ENCODE measurements at regions not wholly inside any gene's neighbourhood (a gene's known extent, or its start where the extent isn't known, plus 50 kb on each side); places are given as distances from the start of the nearest gene placed in this dataset.
"Not testable (repeated sequence)": the region's sequence is repeated elsewhere in the genome, so short reads cannot be mapped to it uniquely, and the experiment has no call there.

- no peak for DNase-seq (ENCODE audit: low spot score)
Measured at GRCh38 chr20:24836661-24837299, 112.3 kb upstream of the CST7 start.

DNA sequence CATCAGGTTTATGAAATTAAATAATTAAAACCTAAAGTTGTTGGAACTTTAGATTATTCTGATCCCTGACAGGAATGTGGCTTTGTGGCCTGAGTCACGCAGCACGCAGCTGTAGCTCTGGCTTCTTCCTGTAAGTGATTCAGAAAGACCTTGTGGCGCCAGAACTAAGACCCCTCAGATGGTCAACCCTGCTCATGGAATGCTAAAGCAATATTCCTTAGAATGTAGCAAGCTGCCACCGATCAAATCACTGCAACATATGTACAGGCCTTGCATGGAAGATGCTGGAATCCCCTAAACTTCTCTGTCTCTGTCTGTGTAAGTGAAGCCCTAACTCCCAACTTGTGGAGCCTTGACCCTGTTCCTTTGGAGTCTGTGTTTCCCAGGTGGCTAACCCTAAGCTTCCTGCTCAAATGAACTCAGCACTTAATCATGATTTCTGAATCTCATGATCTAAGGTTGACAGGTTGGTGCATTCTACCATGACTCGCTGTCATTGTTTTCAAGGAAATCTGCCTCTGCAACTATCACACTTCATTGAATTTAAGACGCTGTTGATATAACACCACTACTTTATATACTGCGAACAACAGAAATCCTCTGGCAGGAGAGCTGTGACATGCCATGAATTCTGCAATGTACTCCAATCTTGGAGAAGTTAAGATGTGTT, 111.2 kb upstream of the CST7 start:
- no peak for DNase-seq (ENCODE audit: low spot score)

GRCh38 chr20:24838546-24839535, 110.2 kb upstream of the CST7 start:
- DNase-seq (ENCODE audit: low spot score), result no peak

- no peak for DNase-seq (ENCODE audit: low spot score)
Measured at GRCh38 chr20:24840121-24840713, 108.9 kb upstream of the CST7 start.

DNA sequence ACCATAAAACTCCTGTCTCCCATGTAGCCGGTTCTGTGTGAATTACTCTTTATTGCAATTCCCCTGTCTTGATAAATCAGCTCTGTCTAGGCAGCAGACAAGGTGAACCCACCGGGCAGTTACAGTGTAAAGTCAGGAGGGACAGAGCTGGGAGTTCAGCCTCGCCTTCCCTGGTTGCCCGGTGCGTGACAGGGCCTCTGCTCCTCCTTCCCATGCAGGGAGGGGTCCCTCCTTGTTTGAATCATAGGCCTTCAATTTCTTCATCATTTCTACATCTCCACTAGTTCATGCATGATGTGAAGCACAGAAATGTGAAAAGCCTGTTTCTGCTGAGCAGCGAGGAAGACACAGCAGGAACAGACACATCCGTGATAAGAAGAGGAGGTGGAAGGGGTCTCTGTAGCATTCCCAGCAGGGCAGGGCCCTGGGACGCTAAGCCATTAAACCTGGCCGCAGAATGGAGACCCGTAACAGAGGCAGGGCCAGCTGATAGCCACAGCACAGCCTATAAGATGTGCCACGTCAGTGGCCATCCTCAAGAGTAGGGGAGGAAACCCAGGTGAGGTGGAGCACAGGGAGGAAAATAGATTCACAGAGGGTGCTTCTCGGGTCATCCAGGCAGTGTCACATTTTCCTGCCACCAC, 106.7 kb upstream of the CST7 start:
- DNase-seq (ENCODE audit: low spot score), result no peak

GRCh38 chr20:24842918-24843715, 106.0 kb upstream of the CST7 start:
- DNase-seq (ENCODE audit: low spot score), result no peak

DNA sequence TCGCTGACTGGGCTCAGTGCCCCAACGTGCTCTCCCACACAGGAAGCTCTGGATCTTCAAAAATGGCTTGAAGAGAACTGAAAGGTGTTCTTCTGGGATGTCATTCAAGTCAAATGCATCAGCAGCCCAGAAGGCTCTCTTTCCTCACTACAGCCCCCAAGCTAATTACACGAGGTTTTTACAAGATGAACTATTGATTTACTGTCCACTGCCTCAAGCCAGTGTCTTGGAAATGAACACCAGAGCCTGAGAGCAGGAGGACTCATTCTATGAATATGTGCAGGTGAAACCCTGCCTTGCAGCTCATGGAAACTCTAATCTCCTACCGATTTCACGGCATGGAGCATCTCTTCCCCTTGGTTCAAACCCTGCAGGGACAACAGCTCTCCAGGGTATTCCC, 98.9 kb upstream of the CST7 start:
- no peak for DNase-seq (ENCODE audit: low spot score)

DNA sequence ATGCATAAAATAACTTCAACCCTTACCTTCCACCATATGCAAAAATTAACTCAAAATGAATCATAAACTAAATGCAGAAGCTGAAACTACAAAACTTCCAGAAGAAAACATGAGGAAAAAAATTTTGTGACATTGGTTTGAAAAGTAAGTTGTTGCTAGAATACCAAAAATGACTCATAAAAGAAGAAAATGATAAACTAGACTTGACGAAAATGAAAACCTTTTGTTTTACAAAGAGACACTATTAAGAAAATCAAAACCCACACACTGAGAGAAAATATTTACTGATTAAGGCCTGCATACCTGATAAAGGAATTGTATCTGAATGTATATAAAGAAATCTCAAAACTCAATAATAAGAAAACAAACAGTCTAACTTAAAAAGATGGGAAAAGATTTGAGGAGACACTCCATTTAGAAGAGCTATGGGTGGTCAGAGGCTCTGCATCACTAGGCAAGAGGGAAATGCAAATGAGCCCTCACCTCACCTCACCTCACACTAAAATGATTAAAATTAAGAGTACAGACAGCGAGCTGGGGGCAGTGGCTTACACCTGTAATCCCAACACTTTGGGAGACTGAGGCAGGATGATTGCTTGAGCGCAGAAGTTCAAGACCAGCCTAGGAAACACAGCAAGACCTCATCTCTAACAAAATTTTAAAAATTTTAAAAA, 97.6 kb upstream of the CST7 start:
- DNase-seq (ENCODE audit: low spot score), result no peak

DNA sequence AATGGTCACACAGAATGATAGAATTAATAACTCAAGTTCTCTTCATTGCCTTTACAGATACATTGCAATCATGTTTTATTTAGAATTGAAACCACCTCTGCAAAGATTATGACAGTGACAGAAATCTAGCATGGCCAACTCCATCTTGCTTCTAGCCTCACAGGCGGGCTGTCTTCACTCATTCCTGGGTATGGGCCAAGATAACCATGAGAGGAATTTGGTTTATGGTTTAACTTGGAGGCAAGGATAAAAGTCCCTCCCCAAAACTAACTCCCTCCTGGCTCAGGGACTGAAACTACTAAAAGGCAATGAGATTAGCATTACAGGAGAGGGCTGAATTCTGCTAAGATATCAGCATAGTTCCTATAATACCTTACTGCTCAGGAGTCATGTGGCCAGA, 95.2 kb upstream of the CST7 start:
- DNase-seq (ENCODE audit: low spot score), result no peak

DNA sequence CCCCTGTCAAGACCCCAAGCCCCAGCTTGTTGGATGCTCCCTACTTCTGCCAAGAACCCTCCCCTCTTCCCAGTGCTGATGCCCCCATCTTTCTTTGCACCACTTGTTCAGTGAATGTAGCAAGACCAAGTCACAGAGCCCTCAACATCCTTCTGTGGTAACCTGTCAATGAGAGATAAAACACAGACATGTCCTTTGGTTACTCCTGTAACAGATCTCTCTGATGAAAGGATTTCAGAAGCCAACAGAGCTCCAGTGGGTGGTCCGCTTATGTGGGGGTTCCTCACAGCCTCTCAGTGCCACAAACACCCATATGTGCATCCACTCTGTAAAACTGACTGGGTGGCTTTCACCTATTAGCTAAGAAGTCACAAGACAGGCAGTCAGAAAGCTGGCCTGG, 93.2 kb upstream of the CST7 start:
- DNase-seq (ENCODE audit: low spot score), result no peak

DNA sequence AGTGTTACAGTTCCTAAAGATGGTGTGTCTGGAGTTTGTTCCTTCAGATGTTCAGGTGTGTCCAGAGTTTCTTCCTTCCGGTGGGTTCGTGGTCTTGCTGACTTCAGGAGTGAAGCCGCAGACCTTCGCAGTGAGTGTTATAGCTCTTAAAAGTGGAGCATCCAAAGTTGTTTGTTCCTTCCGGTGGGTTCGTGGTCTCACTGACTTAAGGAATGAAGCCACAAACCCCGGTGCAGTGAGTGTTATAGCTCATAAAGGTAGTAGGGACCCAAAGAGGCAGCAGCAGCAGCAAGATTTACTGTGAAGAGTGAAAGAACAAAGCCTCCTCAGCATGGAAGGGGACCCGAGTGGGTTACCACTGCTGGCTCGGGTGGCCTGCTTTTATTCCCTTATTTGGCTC, 90.6 kb upstream of the CST7 start:
- DNase-seq (ENCODE audit: low spot score), result not testable (repeated sequence)

DNA sequence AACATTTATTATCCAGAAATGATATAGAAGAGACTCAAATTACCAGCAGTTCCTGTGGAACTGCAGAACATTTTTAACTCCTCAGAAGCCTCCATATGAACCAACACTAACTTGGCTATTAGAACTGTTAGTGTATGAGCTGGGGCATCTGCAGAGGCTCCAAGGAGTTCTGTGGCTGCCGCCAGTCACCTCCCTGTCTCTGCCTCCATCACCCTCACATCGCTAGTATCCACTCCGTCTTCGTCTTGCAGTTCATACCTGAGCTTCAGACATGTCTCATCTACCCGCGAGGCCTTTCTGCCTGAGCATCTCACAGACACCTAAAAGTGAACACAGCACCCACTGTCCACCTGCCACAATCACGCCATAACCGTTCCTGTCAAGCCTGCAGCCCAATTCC, 89.5 kb upstream of the CST7 start:
- DNase-seq (ENCODE audit: low spot score), result no peak

DNA sequence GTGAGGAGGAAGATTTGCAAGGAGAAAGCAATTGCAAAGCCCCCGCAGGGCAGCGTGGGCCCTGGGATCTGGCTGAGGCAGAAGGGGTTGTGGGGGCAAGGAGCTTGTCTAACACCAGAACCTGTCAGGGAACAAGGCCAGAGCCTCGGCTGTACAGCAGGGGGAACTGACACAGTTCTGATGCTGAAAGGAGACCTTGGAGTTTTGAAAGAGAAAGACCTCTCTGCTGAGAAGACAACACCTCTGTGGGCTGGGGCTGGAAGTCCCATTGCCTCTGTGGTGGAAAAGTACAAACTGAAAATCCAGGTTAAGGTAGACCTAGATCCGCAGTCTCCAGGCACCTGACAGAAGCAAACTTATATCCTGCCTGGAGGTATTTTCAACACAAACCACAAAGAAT, 86.9 kb upstream of the CST7 start:
- no peak for DNase-seq (ENCODE audit: low spot score)

- no peak for DNase-seq (ENCODE audit: low spot score)
Measured at GRCh38 chr20:24862606-24863005, 86.5 kb upstream of the CST7 start.

DNA sequence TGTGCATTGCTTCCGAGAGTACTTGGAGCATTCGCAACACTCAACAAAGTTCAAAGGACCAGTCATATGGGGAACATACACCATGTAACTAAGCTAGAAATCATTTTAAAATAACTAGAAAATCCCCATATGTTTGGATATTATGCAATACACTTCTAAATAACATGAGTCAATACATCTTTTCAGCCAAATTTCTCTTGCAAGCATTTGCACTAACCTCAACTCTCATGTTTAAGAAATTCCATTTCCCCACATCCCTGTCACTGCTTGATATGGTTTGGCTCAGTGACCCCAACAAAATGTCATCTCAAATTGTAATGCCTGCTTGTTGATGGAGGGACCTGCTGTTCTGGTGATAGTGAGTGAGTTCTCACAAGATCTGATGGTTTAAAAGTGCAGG, 85.7 kb upstream of the CST7 start:
- no peak for DNase-seq (ENCODE audit: low spot score)

GRCh38 chr20:24866008-24866407, 83.1 kb upstream of the CST7 start:
- DNase-seq (ENCODE audit: low spot score), result no peak

GRCh38 chr20:24866742-24867141, 82.3 kb upstream of the CST7 start:
- DNase-seq (ENCODE audit: low spot score), result no peak

DNA sequence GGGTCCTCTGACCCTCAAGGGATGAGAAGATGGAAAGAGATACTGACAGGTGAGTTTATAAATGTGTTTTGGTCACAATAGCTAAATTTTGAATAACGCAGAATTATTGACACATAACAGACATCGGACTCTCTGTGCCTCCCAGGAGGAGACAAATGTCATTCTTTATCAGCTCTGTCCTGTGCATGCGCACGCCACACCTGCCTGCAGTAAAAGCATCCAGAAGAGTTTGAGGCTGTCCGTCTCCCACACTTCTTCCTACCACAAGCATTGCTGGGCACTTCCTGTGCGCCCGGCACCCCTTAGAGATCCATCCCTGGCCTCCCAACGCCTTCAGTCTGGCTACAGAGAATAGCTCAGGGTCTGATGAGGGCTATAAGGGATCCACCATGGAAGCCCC, 81.5 kb upstream of the CST7 start:
- no peak for DNase-seq (ENCODE audit: low spot score)

DNA sequence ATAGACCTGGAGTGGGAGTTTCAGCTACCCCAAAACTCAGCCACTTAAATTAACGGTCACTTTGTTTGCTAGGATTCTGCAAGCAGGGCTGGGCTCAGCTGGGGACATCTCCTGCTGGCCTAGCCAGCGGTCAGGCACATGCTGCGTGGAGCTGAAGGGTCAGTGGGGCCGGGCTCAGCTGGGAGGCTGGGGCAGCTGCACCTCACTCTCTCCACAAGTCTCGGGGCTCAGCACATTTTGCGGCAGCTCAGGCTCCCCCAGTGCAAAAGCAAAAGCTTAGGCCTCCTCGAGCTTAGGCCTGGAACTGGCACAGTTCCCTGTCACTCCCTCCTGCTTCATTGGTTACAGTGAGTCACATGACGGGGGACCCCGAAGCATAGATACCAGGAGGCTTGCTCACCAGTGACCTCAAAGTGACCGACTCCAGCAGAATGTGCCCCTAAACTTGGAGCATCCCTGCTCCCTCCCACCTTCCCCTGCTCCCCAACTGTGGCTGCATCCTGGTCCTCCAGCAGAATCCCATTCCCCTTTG, 80.6 kb upstream of the CST7 start:
- DNase-seq (ENCODE audit: low spot score), result no peak

DNA sequence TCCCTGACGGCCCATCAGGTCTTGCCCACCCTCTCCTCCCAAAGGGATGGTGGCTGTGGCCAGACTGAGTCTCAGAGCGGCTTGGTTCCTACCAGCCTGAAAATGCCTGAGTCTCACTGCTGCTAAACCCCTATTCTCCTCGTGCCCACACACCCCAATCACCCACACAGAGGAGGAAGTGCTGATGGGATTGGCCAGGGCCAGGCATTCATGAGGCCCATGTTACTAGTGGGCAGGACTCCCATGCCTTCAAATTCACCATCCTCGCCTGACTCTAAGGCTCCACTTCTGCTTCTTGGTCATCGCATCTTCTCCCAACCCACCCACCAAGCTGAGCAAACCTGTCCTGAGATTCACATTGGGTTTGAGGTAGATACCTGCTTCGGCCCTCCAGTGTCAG, 80.1 kb upstream of the CST7 start:
- DNase-seq (ENCODE audit: low spot score), result no peak

Measured in ureter (tissue), 1 donor.